ENCODE measurements at regions not wholly inside any gene's neighbourhood (a gene's known extent, or its start where the extent isn't known, plus 50 kb on each side); places are given as distances from the start of the nearest gene placed in this dataset.

- no peaks in the 10 kb centered on the region for H3K36me3 ChIP-seq (ENCODE audit: control insufficient read depth, insufficient read depth, low read length)
- no peak overlapping the region for H3K4me3 ChIP-seq (ENCODE audit: extremely low read depth, insufficient read depth, low read length, poor library complexity, severe bottlenecking)
- WGBS, 2 experiments (ENCODE audit: insufficient coverage in 2 of 2) = 93 to 95% methylated on average over 9 of the region's 10 CpGs
- H3K4me1 ChIP-seq (ENCODE audit: control insufficient read depth, insufficient read depth, low read length, poor library complexity, severe bottlenecking) = peaks cover 4% of the 10 kb centered on the region
- H3K9me3 ChIP-seq (ENCODE audit: control insufficient read depth, low read length) = peaks cover under 1% of the 10 kb centered on the region
- H3K27ac ChIP-seq (ENCODE audit: low read depth, low read length, severe bottlenecking) = no peak overlapping the region
Observed at GRCh38 chr7:33831389-33832141, 73.8 kb upstream of the BMPER start.

DNA sequence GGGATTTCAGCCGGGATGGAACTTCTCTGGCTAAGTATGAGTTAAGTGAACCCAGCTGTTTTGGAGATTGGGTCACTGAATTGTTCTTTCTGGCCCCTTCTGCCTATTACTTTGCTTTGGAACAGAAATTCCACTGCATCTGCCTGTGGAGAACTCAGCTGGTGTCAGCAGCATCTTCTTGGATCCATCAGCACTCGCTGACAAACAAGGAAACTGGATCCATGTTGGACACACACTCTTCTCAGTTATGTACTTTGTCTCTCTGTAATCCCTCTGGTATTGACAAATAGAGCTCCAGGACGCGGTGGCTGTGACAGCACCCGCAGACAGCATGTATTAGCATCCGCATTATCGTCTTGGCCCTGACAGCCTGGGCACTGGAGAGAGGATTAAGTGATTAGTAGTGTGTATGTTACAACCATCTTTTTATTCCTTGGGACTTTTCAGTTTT, 73.0 kb upstream of the BMPER start:
- Histone ChIP-seq H3K27ac (ENCODE audit: low read depth, low read length, severe bottlenecking) (no peak overlapping the region), H3K36me3 (ENCODE audit: control insufficient read depth, insufficient read depth, low read length) (no peaks in the 10 kb centered on the region), H3K4me1 (ENCODE audit: control insufficient read depth, insufficient read depth, low read length, poor library complexity, severe bottlenecking) (peaks cover 4% of the 10 kb centered on the region), H3K9me3 (ENCODE audit: control insufficient read depth, low read length) (peaks cover 5% of the 10 kb centered on the region), H3K4me3 (ENCODE audit: extremely low read depth, insufficient read depth, low read length, poor library complexity, severe bottlenecking) (no peak overlapping the region)
- WGBS, 2 experiments (ENCODE audit: insufficient coverage in 2 of 2) = 96 to 100% methylated on average over 2 to 5 of the region's 7 CpGs

DNA sequence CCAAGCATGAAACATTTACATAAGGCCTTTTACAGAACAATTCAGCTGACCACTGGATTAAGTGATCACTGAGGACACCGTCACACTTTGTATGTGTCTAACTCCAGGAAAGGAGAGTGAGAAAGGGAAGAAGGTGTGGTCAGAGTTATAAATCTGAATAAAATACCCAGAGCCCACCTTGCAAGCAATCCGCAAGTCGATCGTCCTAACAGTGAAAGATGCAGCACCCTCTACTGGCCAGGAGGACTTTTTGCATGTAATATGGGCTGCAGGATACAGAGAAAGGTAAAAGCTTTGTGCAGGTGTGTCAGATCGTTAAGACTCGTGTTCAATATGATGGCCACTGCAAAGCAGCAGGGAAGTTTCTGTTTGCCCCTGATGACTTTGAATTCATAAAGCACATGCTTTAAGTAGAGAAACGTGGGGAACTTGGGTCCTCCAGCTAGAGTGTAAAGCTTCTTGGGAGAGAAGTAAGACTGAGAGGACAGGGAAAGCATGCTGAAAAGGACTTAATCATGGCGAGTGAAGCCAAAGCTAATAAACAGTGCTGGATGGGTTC, 68.5 kb upstream of the BMPER start:
- Histone ChIP-seq H3K36me3 (ENCODE audit: control insufficient read depth, insufficient read depth, low read length) (no peaks in the 10 kb centered on the region), H3K9me3 (ENCODE audit: control insufficient read depth, low read length) (peaks cover 5% of the 10 kb centered on the region), H3K27ac (ENCODE audit: low read depth, low read length, severe bottlenecking) (peak overlapping the region; percentile 39), H3K4me1 (ENCODE audit: control insufficient read depth, insufficient read depth, low read length, poor library complexity, severe bottlenecking) (peaks cover 4% of the 10 kb centered on the region), H3K4me3 (ENCODE audit: extremely low read depth, insufficient read depth, low read length, poor library complexity, severe bottlenecking) (no peak overlapping the region)
- WGBS, 2 experiments (ENCODE audit: insufficient coverage in 2 of 2) = 96 to 100% methylated on average over 6 to 7 of the region's 8 CpGs

DNA sequence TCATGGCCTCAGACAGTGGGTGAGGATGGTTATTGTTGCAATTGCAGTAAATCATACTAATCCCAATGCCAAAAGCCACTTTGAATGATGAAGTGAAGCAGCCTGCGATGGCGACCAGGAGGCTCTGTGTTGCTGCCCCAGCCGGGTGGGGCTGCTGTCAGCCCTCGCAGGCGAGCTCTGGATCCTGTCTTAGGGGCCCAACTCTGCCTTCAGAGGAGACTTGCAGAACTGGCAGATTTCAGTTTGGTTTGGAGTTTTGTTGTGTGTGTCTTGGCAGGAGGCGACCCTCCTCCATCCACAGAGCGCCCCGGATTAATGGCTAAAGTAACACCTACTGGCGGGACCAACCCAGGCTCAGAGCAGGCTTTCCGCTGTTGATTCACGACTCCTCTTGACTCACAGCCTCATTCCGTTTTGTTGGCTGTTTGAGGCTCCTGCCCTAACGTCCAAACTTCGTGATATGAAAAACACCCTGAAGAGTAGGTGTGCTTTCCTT, 67.9 kb upstream of the BMPER start:
- H3K4me1 ChIP-seq (ENCODE audit: control insufficient read depth, insufficient read depth, low read length, poor library complexity, severe bottlenecking) = no peaks in the 10 kb centered on the region
- 91 to 92% methylated on average over 7 to 13 of the region's 14 CpGs for WGBS, 2 experiments (ENCODE audit: insufficient coverage in 2 of 2)
- H3K27ac ChIP-seq (ENCODE audit: low read depth, low read length, severe bottlenecking) = peak overlapping the region; percentile 39
- no peaks in the 10 kb centered on the region for H3K36me3 ChIP-seq (ENCODE audit: control insufficient read depth, insufficient read depth, low read length)
- H3K4me3 ChIP-seq (ENCODE audit: extremely low read depth, insufficient read depth, low read length, poor library complexity, severe bottlenecking) = no peak overlapping the region
- H3K9me3 ChIP-seq (ENCODE audit: control insufficient read depth, low read length) = peaks cover 5% of the 10 kb centered on the region

DNA sequence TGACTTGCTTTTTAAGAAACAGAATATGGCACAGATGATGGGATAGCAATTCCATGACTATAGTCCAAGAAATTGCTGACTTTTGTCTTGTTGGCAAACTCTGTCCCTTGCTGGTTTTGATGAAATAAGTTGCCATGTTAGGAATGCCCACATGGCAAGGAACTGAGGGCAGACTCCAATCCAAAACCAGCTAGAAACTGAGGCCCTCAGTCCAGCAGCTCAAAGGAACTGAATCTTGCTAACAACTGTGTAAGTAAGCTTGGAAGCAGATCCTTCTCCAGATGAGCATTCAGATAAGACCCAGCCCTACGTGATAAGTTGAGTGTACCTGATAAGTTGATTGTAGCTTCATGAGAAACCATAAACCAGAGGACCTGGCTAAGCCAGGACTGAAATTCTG, 64.3 kb upstream of the BMPER start:
- no peaks in the 10 kb centered on the region for H3K36me3 ChIP-seq (ENCODE audit: control insufficient read depth, insufficient read depth, low read length)
- WGBS, 2 experiments (ENCODE audit: insufficient coverage in 2 of 2) = 90% methylated on average over 1 of the region's 1 CpG; no CpG with 5 or more reads in 1 of the 2 experiments
- H3K4me1 ChIP-seq (ENCODE audit: control insufficient read depth, insufficient read depth, low read length, poor library complexity, severe bottlenecking) = no peaks in the 10 kb centered on the region
- H3K9me3 ChIP-seq (ENCODE audit: control insufficient read depth, low read length) = peaks cover 10% of the 10 kb centered on the region
- no peak overlapping the region for H3K27ac ChIP-seq (ENCODE audit: low read depth, low read length, severe bottlenecking)
- H3K4me3 ChIP-seq (ENCODE audit: extremely low read depth, insufficient read depth, low read length, poor library complexity, severe bottlenecking) = no peak overlapping the region

DNA sequence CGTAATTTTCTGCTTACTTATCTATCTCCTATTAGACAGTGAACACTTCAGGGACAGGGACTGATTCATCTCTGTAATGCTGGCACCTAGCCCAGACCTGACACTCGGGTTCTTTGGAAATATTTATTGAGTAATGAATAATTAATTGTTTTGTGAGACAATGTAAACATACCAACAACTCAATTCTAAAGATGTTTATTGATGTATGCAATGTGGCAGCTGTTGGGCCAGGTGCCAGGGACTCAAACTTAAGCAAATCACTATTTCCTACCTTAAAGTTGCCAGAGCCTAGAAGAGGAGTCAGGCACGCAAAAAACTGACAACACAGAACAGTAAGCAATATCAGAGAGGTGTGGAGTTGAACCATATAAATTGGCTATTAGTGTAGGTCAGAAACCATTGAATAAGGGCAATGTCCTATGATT, 63.6 kb upstream of the BMPER start:
- Histone ChIP-seq H3K27ac (ENCODE audit: low read depth, low read length, severe bottlenecking) (no peak overlapping the region), H3K36me3 (ENCODE audit: control insufficient read depth, insufficient read depth, low read length) (no peaks in the 10 kb centered on the region), H3K9me3 (ENCODE audit: control insufficient read depth, low read length) (peaks cover 8% of the 10 kb centered on the region), H3K4me3 (ENCODE audit: extremely low read depth, insufficient read depth, low read length, poor library complexity, severe bottlenecking) (no peak overlapping the region), H3K4me1 (ENCODE audit: control insufficient read depth, insufficient read depth, low read length, poor library complexity, severe bottlenecking) (no peaks in the 10 kb centered on the region)
- WGBS, 2 experiments (ENCODE audit: insufficient coverage in 2 of 2) = no CpG with 5 or more reads among the region's 3 CpGs

- no peak overlapping the region for H3K4me3 ChIP-seq (ENCODE audit: extremely low read depth, insufficient read depth, low read length, poor library complexity, severe bottlenecking)
- no peak overlapping the region for H3K27ac ChIP-seq (ENCODE audit: low read depth, low read length, severe bottlenecking)
- H3K4me1 ChIP-seq (ENCODE audit: control insufficient read depth, insufficient read depth, low read length, poor library complexity, severe bottlenecking) = no peaks in the 10 kb centered on the region
- 84 to 100% methylated on average over 2 to 3 of the region's 3 CpGs for WGBS, 2 experiments (ENCODE audit: insufficient coverage in 2 of 2)
- peaks cover 5% of the 10 kb centered on the region for H3K9me3 ChIP-seq (ENCODE audit: control insufficient read depth, low read length)
- no peaks in the 10 kb centered on the region for H3K36me3 ChIP-seq (ENCODE audit: control insufficient read depth, insufficient read depth, low read length)
Observed at GRCh38 chr7:33842150-33842549, 63.2 kb upstream of the BMPER start.

- H3K36me3 ChIP-seq (ENCODE audit: control insufficient read depth, insufficient read depth, low read length) = no peaks in the 10 kb centered on the region
- 95 to 97% methylated on average over 9 to 11 of the region's 11 CpGs for WGBS, 2 experiments (ENCODE audit: insufficient coverage in 2 of 2)
- H3K9me3 ChIP-seq (ENCODE audit: control insufficient read depth, low read length) = peaks cover 5% of the 10 kb centered on the region
- no peak overlapping the region for H3K27ac ChIP-seq (ENCODE audit: low read depth, low read length, severe bottlenecking)
- H3K4me1 ChIP-seq (ENCODE audit: control insufficient read depth, insufficient read depth, low read length, poor library complexity, severe bottlenecking) = no peaks in the 10 kb centered on the region
- H3K4me3 ChIP-seq (ENCODE audit: extremely low read depth, insufficient read depth, low read length, poor library complexity, severe bottlenecking) = no peak overlapping the region
Observed at GRCh38 chr7:33845991-33846509, 59.3 kb upstream of the BMPER start.

GRCh38 chr7:33849004-33849403, 56.3 kb upstream of the BMPER start:
- WGBS, 2 experiments (ENCODE audit: insufficient coverage in 2 of 2) = 89 to 91% methylated on average over 2 of the region's 2 CpGs
- H3K4me3 ChIP-seq (ENCODE audit: extremely low read depth, insufficient read depth, low read length, poor library complexity, severe bottlenecking) = no peak overlapping the region
- H3K9me3 ChIP-seq (ENCODE audit: control insufficient read depth, low read length) = peaks cover 6% of the 10 kb centered on the region
- no peak overlapping the region for H3K27ac ChIP-seq (ENCODE audit: low read depth, low read length, severe bottlenecking)
- H3K36me3 ChIP-seq (ENCODE audit: control insufficient read depth, insufficient read depth, low read length) = no peaks in the 10 kb centered on the region
- H3K4me1 ChIP-seq (ENCODE audit: control insufficient read depth, insufficient read depth, low read length, poor library complexity, severe bottlenecking) = peaks cover 2% of the 10 kb centered on the region

DNA sequence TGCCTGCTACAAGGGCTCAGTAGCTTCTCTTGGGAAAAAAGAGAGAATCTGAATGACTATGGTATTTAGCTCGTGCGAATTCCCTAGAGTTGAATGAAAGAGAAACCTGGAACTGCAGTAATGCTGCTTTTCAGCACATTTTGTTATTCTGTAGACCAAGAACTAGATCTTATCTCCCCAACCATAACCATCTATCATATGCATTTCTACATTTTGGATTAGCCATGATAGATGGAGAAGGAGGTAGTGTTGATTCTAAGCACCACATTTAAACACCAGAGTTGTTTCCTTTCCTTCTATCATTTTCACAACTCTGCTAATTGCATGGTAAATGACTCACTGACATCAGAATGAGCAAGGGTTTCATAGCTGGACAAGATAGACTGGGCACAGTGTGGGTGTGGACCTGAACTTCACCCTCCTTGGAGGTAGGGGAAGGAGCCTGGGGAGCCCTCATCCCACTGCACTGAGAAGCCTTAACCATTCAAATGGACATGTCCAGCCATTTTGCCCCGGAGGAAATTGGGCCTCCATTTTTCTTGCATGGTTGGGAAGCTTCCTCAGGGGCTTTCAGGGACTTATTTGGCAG, 55.3 kb upstream of the BMPER start:
- Histone ChIP-seq H3K4me3 (ENCODE audit: extremely low read depth, insufficient read depth, low read length, poor library complexity, severe bottlenecking) (no peak overlapping the region), H3K36me3 (ENCODE audit: control insufficient read depth, insufficient read depth, low read length) (no peaks in the 10 kb centered on the region), H3K4me1 (ENCODE audit: control insufficient read depth, insufficient read depth, low read length, poor library complexity, severe bottlenecking) (peaks cover 9% of the 10 kb centered on the region), H3K27ac (ENCODE audit: low read depth, low read length, severe bottlenecking) (no peak overlapping the region), H3K9me3 (ENCODE audit: control insufficient read depth, low read length) (peaks cover 6% of the 10 kb centered on the region)
- WGBS, 2 experiments (ENCODE audit: insufficient coverage in 2 of 2) = 96 to 100% methylated on average over 1 to 3 of the region's 3 CpGs
